BE2C (cell line): ENCODE measurements at regions not wholly inside any gene's neighbourhood (a gene's known extent, or its start where the extent isn't known, plus 50 kb on each side); places are given as distances from the start of the nearest gene placed in this dataset.
"Not testable (repeated sequence)": the region's sequence is repeated elsewhere in the genome, so short reads cannot be mapped to it uniquely, and the experiment has no call there.

Source experiments
- DNase-seq: peaks from one replicate; pipeline ENCODE4 v3.0.0-alpha.2; 2020
- H3K27me3 ChIP-seq: fragments of 250-450 bp; sonication (Bioruptor Pico); 2 replicates; pipeline ENCODE4 v1.5.1; 2020; ENCODE audit warnings: mild to moderate bottlenecking
- H3K36me3 ChIP-seq: fragments of 250-450 bp; sonication (Bioruptor Pico); 2 replicates; pipeline ENCODE4 v1.5.1; 2020; ENCODE audit warnings: mild to moderate bottlenecking
- H3K4me1 ChIP-seq: fragments of 250-450 bp; sonication (Bioruptor Pico); 2 replicates; pipeline ENCODE4 v1.5.1; 2020
- H3K4me3 ChIP-seq: 2 replicates; pipeline ENCODE4 v1.5.1; 2011; ENCODE audit warnings: low read depth, low read length
- H3K9me3 ChIP-seq: fragments of 250-450 bp; sonication (Bioruptor Pico); 2 replicates; pipeline ENCODE4 v1.5.1; 2020
- TF ChIP-seq, protein P1 (sequence below): IDR thresholded peaks from 2 replicates; pipeline ENCODE4 v1.5.1; 2012; ENCODE audit warnings: mild to moderate bottlenecking, low read depth, low read length

DNA sequence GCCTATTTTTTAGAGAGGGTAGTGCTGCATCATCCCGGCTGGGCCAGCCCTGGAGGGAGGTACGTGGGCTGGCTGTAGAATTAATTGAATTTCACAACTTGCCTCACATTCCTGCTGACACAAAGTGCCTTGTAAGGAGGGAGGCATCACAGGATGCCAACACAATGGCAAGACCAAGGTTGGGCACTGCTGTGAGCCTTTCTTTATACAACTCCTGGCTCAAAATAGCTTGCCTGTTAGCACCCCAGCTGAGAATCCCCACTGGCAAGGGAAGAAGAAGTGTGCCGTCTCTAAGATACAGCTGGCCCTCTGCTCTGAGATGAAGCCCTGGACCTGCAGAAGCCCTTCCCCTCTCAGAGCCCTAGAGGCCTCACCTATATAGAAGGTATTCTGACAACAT lies 873.9 kb downstream of the GRID1 start:
- TF ChIP-seq, protein P1, sequence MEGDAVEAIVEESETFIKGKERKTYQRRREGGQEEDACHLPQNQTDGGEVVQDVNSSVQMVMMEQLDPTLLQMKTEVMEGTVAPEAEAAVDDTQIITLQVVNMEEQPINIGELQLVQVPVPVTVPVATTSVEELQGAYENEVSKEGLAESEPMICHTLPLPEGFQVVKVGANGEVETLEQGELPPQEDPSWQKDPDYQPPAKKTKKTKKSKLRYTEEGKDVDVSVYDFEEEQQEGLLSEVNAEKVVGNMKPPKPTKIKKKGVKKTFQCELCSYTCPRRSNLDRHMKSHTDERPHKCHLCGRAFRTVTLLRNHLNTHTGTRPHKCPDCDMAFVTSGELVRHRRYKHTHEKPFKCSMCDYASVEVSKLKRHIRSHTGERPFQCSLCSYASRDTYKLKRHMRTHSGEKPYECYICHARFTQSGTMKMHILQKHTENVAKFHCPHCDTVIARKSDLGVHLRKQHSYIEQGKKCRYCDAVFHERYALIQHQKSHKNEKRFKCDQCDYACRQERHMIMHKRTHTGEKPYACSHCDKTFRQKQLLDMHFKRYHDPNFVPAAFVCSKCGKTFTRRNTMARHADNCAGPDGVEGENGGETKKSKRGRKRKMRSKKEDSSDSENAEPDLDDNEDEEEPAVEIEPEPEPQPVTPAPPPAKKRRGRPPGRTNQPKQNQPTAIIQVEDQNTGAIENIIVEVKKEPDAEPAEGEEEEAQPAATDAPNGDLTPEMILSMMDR, result no peak
- Histone ChIP-seq H3K4me1 (peaks cover 5% of the 10 kb centered on the region), H3K27me3 (no peaks in the 10 kb centered on the region), H3K9me3 (no peaks in the 10 kb centered on the region), H3K36me3 (no peaks in the 10 kb centered on the region), H3K4me3 (no peak overlapping the region)
- DNase-seq, result no peak

DNA sequence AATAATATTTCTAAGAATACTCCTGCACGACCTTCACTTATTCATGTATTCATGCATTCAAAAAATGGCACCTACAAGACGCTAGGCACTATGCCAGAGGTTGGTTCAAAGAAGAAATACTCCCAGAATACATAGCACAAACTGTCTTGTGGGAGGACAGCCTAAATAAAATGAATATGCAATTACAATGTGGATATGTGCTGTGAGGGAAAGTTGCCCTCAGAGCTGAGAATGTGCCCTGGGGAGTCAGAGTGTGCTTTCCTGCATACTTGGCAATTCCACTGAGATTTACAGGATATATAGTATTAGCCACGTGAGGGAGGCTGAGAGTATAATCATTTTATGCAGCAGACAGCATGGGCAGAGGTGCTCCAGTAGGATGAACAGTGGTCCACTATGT lies 872.9 kb downstream of the GRID1 start:
- Histone ChIP-seq H3K27me3 (no peaks in the 10 kb centered on the region), H3K9me3 (no peaks in the 10 kb centered on the region), H3K36me3 (no peaks in the 10 kb centered on the region), H3K4me1 (peaks cover 5% of the 10 kb centered on the region), H3K4me3 (no peak overlapping the region)
- TF ChIP-seq, protein P1, result no peak
- DNase-seq, result no peak

DNA sequence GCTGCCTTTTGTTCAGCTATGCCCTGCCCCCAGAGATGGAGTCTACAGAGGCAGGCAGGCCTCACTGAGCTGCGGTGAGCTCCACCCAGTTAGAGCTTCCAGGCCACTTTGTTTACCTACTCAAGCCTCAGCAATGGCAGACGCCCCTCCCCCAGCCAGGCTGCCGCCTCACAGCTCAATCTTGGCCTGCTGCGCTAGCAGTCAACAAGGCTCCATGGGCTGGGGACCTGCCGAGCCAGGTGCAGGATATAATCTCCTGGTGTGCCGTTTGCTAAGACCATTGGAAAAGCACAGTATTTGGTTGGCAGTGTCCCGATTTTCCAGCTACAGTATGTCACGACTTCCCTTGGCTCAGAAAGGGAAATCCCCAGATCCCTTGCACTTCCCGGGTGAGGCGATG lies 862.0 kb downstream of the GRID1 start:
- H3K9me3 ChIP-seq, H3K27me3 ChIP-seq, DNase-seq, H3K36me3 ChIP-seq, H3K4me1 ChIP-seq, H3K4me3 ChIP-seq: not testable (repeated sequence)

DNA sequence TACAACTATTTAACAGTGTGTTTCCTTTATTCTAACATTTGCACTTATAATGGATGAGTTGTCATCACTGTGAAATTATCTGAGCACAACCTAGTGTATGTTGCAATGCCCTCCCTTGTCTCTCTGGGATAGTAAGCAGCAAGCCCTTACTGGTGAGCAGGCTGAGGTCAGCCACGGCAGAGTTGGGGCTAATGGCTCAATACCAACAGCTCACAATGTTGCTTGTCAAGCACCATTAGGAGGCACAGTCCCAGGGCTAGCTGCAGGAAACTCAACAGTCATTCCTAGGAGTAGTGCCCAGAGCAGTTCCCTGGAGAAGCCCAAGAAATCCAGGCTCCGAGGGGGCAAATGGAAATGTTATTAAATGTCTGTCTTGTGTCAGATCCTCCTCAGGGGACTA lies 858.4 kb downstream of the GRID1 start:
- Histone ChIP-seq H3K27me3 (no peaks in the 10 kb centered on the region; the same call in 1 of the 2 replicates), H3K4me3 (no peak overlapping the region), H3K9me3 (no peaks in the 10 kb centered on the region), H3K36me3 (no peaks in the 10 kb centered on the region), H3K4me1 (no peaks in the 10 kb centered on the region)
- DNase-seq, result no peak
- TF ChIP-seq, protein P1, result no peak

DNA sequence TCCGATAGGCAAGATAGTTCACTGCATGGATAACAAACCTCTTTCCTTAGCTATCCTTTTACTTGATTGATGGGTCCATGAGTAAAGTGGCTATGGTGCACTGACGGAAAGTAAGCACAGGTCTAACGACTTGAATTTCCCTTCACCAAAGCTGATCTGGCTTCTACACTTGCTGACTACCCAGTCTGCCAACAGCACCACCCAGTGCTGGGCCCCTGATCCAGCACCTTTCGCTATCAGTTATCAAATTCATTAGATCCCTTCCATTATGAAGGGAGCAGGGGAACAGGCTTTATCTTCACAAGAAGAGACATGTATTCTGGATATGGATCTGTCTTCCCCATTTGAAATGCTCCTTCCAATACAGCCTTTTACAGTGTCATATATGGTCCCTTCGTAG lies 855.9 kb downstream of the GRID1 start:
- Histone ChIP-seq H3K9me3 (no peaks in the 10 kb centered on the region), H3K4me1 (no peaks in the 10 kb centered on the region), H3K27me3 (no peaks in the 10 kb centered on the region; the same call in 1 of the 2 replicates), H3K36me3 (no peaks in the 10 kb centered on the region), H3K4me3 (no peak overlapping the region)
- TF ChIP-seq, protein P1, result peak; percentile 49
- DNase-seq, result no peak

DNA sequence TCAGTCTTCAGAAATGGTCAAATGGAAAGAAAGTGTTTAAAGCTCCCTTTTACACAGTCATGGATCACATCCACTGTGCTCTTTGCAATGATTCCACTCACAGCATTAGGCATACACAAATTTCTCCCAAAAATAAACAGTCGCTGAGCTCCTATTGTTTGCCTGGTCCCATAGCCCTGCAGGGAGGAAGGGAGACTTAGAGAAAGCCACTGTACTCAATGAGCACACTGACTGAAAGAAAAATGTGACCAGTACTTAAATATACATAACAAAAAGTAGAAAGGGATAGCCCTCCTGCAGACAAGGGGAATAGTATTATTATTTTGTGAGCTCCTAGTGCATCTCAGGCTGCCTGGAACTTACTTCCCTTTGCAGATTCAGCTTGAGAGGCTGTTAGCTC lies 853.2 kb downstream of the GRID1 start:
- Histone ChIP-seq H3K36me3 (no peaks in the 10 kb centered on the region), H3K4me3 (no peak overlapping the region), H3K27me3 (no peaks in the 10 kb centered on the region; the same call in 1 of the 2 replicates), H3K9me3 (no peaks in the 10 kb centered on the region), H3K4me1 (no peaks in the 10 kb centered on the region)
- no peak for DNase-seq
- TF ChIP-seq, protein P1, result no peak

DNA sequence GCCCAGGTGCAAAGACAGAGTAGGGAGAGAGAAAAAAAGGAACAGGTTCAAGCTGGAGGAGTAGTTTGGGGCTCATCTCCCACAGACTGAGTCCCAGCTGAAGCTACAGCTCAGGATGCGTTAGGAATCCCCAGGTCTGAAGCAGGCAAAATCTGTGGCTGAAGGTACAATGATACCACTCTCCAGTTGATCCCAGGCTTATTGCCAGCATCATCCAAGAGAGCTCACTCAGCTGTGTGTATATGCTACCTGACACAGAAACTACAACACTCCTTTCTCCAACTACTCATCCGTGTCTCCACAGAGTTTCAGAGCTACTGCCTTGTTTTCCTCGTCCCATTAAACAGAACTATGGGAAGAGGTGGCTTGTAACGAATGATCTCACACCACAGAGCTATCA lies 851.3 kb downstream of the GRID1 start:
- TF ChIP-seq, protein P1, result no peak
- Histone ChIP-seq H3K4me3 (no peak overlapping the region), H3K36me3 (no peaks in the 10 kb centered on the region), H3K9me3 (no peaks in the 10 kb centered on the region), H3K4me1 (no peaks in the 10 kb centered on the region), H3K27me3 (no peaks in the 10 kb centered on the region; the same call in 1 of the 2 replicates)
- no peak for DNase-seq
